ENCODE measurements at regions not wholly inside any gene's neighbourhood (a gene's known extent, or its start where the extent isn't known, plus 50 kb on each side); places are given as distances from the start of the nearest gene placed in this dataset.
"Not testable (repeated sequence)": the region's sequence is repeated elsewhere in the genome, so short reads cannot be mapped to it uniquely, and the experiment has no call there.

DNA sequence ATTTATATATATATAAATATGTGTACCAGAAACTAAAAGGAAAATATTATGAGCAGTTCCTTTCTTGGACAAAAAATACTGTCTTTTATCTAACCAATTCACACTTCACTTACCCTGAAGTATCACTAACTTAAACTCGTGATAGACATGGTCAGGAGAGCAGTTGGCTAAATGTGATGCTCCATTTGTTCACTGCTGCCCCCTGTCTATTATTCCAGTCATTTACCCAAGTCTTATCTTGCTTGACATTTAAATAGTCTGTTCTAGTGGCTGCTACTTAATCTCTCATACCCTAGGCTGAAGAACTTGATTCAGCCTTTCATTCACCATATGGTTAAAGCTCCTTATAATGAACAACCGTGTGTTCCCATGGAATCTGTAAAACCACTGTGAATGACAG lies 789.6 kb upstream of the EYS start:
- peak; percentile 24 for DNase-seq

- DNase-seq: not testable (repeated sequence)
These were observed 787.6 kb upstream of the EYS start for GRCh38 chr6:66494643-66495042.

DNA sequence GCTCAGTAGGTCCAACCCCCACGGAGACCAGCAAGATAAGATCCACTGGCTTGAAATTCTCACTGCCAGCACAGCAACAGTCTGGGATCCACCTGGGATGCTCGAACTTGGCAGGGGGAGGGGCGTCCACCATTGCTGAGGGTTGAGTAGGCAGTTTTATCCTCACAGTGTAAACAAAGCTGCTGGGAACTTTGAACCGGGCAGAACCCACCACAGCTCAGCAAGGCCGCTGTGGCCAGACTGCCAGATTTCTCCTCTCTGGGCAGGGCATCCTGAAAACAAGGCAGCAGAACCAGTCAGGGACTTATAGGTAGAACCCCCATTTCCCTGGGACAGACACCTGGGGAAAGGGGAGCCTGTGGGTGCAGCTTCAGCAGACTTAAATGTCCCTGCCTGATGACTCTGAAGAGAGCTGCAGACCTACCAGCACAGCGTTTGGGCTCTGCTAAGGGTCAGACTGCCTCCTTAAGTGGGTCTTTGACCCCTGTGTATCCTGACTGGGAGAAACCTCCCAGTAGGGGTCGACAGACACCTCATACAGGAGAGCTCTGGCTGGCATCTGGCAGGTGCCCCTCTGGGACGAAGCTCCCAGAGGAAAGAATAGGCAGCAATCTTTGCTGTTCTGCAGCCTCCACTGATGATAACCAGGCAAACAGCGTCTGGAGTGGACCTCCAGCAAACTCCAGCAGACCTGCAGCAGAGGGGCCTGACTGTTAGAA lies 782.4 kb upstream of the EYS start:
- no peak for DNase-seq

GRCh38 chr6:66481216-66481615 lies 774.2 kb upstream of the EYS start:
- no peak for DNase-seq

GRCh38 chr6:66478705-66479104 lies 771.7 kb upstream of the EYS start:
- no peak for DNase-seq

GRCh38 chr6:66435321-66435720 lies 728.3 kb upstream of the EYS start:
- DNase-seq: no peak

DNA sequence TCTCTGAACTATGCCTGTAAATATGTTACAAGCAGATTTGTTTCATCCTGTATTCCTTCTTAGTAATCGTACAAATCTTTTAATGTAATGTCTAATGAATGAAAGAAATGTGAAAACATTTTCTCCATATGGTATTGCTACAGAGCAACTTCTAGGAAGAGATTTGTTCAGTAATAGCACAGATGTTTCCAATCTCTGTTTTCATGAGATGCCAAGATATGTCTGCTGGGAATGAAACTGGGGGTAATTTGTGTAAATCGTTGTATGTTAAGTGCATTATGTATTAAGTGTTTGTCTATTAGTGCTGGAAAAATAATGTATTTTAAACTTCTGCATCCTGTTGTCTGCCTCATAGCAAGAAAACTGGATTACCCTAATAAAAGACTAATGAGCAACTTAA lies 722.2 kb upstream of the EYS start:
- DNase-seq: no peak

DNA sequence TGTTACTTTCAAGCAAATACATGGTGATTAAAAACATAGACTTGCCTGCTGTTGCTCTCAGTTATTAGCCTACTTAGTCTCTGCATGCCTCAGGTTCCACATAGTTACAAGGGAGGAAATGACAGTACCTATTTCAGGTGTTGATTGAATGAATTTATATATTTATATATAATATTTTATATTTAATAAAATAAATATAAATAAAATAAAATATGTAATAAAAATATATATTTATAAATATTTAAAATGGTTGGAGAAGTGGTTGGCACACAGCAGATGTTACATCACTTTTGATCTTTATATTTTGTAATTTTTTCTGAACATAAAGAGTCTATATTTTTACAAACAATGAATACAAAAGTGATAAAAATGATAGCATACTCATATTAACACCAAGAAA lies 716.0 kb upstream of the EYS start:
- DNase-seq: no peak

DNA sequence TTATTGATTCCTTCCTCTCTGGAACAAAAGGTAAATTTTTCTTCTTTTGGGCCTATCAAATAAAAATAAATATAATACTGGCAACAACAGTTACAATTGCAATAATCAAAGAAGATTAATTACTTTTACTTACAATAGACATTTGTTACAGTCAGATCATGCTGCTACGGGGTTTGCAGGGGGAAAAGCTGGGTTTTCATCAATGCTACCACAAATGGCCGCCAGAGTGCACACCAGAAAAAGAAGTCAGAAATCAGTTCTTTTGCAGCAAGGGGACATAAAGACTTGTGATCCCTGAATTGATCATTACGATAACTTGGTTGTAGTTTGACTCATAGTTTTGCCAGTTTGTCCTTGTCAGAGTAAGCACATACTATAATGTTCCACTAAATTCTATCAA lies 714.5 kb upstream of the EYS start:
- no peak for DNase-seq

GRCh38 chr6:66418906-66419305 lies 711.9 kb upstream of the EYS start:
- no peak for DNase-seq

GRCh38 chr6:66403966-66404365 lies 696.9 kb upstream of the EYS start:
- no peak for DNase-seq

DNA sequence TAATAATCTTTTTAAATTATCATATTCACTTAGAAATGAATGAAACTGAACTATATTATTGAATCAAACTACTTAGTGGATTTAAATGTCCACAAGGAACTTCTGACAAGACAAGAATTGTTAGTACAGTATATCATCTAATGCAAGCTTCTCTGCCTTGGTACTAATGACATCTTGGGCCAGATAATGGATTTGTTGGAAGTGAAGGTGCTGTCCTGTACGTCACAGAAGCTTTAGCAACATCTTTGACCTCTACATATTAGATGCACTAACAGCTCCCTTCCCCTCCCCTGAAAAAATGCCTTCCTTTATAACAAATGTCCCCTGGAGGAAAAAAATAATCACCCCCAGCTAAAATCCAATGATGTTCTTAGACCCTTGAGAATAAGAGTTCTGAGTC lies 695.8 kb upstream of the EYS start:
- DNase-seq: no peak

DNA sequence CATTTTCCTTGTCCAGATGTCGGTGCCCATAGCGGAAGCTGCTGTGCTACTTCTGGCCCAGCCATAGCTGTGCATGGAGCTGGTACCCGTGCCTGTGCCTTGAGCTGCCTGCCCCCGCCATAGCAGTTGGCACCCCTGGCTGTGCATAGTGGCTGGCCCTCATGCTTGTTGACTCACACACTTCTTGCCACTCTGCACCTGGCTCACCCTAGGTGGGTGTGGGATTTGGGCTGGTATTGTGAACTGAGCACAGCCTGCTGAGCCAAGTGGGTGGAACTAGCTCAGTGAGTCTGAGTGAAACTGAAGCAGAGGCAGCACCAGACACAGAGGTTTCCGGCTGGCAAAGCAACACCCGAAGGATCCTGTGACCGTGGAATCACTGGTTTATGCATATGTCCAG lies 689.5 kb upstream of the EYS start:
- DNase-seq: no peak

DNA sequence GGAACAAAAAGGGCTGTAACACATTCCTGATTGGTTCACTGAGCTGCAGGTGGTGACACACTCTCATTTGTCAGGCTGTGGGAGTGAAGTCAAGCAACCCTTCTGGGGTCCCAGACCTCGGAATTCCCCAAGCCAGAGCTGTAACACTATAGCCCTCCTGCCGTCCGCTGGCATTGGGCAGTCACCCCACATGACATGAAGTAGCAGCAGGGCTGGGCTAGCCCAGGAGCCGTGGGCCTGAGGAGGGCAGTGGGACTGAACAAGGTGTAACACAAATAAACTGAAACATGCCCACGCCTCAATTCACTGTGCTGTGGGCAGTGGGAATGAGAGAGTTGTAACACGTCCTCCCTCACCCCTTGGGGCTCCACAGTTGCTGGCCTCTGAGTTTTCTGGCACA lies 689.1 kb upstream of the EYS start:
- no peak for DNase-seq

- DNase-seq: no peak
These were observed 683.4 kb upstream of the EYS start for GRCh38 chr6:66390393-66390792.

DNA sequence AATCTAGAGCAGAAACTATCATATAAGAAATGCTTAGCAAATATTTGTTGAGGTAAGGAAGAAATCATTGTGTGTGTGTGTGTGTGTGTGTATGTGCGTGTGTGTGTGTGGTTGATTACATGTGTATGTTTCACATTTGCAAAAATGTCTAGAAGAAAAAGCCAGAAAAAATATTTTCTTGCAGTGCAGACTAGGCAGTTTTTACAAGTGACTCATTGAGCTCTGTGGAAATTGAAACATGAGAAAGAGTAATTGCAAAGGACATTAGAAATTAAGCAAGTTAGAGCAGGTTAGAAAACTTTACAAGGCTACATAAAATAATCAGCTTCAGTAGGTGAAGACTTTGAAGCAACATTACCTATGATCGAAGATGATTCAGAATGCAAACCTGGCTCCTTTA lies 669.0 kb upstream of the EYS start:
- no peak for DNase-seq

DNA sequence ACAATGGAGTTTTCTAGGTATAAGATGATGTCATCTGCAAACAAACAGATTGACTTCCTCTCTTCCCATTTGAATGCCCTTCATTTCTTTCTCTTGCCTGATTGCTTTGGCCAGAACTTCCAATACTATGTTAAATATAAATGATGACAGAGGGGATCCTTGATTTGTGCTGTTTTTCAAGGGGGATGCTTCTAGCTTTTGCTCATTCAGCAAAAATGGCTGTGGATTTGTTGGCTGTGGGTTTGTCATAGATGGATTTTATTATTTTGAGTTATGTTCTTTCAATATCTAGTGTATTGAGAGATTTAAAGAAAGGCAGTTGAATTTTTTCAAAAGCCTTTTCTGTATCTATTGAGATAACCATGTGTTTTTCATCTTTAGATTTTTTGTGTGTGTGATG lies 662.4 kb upstream of the EYS start:
- DNase-seq: no peak

GRCh38 chr6:66362888-66363287 lies 655.9 kb upstream of the EYS start:
- no peak for DNase-seq

DNA sequence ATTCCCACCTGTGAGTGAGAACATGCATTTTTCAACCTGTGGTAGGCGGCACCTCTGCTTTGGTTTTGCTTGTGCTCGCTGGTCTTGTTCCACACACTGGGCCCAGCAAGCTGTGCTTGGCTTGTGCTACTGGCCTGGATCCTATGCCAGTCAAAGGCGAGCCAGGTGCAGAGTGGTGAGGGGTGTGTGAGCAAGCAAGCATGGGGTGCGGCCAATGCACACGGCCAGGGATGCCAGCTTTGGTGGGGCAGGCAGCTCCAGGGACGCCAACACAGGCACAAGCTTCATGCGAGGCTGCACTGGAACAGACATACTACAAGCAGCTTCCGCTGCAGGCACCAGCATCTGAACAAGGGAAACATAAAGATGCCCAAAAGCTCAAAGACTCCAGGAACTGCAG lies 654.9 kb upstream of the EYS start:
- no peak for DNase-seq

DNA sequence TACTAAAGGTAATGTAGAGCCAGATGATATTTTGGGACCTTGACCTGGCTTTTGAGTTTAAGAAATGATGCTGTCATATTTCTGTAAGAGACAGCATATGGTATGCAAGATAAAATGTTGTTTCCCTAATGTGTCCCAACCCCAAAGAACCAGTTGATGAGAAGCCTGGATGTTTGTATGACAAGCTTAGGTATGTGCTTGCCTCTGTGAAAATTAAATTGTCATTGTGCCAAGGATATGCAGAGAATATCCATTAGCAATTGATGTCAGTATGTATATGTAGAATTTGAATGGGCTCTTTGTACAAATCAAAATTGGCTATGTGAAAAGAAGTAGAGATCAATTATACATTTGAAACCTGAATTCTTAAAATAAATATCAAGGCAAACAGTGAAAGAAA lies 650.8 kb upstream of the EYS start:
- DNase-seq: no peak

GRCh38 chr6:66355471-66355870 lies 648.4 kb upstream of the EYS start:
- DNase-seq: no peak

- no peak for DNase-seq
These were observed 637.8 kb upstream of the EYS start for GRCh38 chr6:66344796-66345195.

DNA sequence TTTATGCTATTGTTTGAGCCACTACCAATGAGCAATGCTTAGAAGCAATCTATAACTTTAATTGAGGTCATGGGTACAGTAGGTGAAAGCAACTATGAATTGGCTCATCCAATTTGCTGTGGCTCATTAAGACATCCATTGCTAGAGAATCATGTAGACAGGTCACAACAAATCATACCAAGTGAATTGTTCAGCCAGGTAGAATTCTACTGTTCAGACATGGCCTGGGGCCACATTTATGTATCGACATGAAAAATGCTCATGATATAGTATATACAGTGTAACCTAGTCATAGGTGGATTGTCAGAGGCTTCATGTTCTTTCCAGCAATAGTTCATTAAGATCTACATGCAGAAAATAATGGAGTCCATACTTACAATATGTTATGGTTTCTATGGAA lies 633.7 kb upstream of the EYS start:
- DNase-seq: no peak

DNA sequence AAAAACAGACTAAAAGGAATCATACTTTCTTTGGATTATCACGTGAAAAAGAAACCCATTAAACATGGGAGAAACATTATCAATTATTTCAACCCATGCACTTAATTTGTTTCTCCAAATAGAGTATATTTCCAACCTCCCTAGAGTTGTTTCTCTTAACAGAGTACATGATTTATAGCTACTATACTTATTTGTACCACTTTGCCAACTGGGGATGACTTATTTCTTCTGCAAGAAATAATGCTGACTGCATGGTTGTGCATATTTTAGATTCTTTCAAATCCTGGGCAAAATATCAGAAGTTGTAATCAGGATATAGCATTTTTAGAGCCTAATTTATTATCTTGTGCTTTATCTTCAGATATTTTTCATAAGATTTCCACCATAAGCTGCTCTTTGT lies 629.1 kb upstream of the EYS start:
- DNase-seq: no peak

DNA sequence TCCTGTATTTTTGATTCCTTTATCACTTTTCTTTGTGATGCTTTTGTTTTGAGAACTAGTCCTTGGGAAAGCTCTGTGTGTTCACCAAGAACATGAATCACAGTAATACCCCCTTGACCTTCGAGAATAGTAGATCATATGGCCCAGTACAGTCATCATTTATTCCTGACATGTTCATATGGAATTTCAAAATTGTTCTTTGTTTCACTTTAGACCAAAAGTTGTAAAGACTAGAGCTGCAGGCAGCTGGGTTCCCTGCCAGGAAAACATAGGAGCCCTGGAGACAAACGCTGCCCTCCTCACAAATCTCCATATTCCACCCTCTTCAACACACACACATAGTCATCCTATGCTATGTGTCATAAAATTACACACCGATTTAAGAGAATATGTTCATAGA lies 621.2 kb upstream of the EYS start:
- DNase-seq: no peak

DNA sequence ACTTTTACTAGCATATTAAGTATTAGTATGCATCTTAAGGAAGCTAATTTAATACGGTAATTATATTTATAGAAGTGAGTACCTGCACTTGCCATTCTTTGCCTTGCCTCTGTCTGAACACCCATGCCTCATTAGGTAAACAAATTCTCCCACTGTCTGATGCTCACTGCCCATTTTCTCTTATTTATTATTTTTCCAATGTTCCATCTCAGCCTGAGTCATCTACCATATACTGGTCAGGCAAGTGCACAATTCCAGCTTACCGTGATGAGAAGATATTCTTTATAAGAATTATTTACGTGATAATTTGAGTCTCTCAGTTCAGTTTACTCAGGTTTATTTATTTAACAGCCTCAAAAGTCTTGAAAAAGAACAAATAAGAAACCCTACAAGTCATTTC lies 619.2 kb upstream of the EYS start:
- DNase-seq: no peak

Measured in hematopoietic multipotent progenitor cell treated with erythropoietin and hydrocortisone succinate and interleukin-3 and kit ligand, for 6 days (in vitro differentiated cells).